ENCODE measurements at regions not wholly inside any gene's neighbourhood (a gene's known extent, or its start where the extent isn't known, plus 50 kb on each side); places are given as distances from the start of the nearest gene placed in this dataset.

DNA sequence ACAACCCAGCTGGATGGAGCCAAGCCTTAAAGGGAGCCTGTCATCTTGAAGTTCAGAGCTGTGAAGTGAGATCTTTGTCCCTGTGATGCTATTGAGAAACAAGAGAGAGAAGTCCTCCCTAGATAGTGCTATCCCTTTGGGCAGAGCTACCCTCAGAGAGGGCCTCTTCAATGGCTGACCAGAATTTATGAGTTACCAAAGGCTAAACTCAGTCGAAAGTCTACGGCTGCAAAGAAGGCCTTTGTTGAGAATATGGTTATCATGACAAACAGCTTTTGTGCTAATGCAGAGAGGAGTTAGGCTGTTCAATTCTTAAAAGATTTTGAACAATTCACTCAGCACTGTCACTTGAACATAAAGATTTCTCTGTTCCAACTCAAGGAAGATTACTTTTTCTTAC, 65.9 kb upstream of the C3orf80 start:
- Histone ChIP-seq H3K4me1 (ENCODE audit: insufficient read depth, low read length, poor library complexity, severe bottlenecking) (no peaks in the 10 kb centered on the region), H3K36me3 (ENCODE audit: insufficient read depth, low read length) (no peaks in the 10 kb centered on the region), H3K79me2 (ENCODE audit: insufficient read depth, low read depth, low read length) (no peaks in the 10 kb centered on the region), H3K9me3 (ENCODE audit: low read length) (no peaks in the 10 kb centered on the region), H2AFZ (ENCODE audit: low read length) (no peak overlapping the region), H3K4me2 (ENCODE audit: low read length) (no peak overlapping the region), H3K27ac (ENCODE audit: low read depth, low read length, poor library complexity, severe bottlenecking) (no peak overlapping the region), H3K9me2 (ENCODE audit: insufficient read depth, low read length) (no peaks in the 10 kb centered on the region), H4K20me1 (ENCODE audit: insufficient read depth, low read length) (no peaks in the 10 kb centered on the region), H3K4me3 (ENCODE audit: low read depth, low read length, poor library complexity, severe bottlenecking) (no peak overlapping the region)
- no peak for TF ChIP-seq EZH2phosphoT487 (IDR thresholded peaks at IDR 0.05; ENCODE audit: borderline replicate concordance, low read depth, low read length)
- TF ChIP-seq, protein P1, sequence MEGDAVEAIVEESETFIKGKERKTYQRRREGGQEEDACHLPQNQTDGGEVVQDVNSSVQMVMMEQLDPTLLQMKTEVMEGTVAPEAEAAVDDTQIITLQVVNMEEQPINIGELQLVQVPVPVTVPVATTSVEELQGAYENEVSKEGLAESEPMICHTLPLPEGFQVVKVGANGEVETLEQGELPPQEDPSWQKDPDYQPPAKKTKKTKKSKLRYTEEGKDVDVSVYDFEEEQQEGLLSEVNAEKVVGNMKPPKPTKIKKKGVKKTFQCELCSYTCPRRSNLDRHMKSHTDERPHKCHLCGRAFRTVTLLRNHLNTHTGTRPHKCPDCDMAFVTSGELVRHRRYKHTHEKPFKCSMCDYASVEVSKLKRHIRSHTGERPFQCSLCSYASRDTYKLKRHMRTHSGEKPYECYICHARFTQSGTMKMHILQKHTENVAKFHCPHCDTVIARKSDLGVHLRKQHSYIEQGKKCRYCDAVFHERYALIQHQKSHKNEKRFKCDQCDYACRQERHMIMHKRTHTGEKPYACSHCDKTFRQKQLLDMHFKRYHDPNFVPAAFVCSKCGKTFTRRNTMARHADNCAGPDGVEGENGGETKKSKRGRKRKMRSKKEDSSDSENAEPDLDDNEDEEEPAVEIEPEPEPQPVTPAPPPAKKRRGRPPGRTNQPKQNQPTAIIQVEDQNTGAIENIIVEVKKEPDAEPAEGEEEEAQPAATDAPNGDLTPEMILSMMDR (conservative IDR thresholded peaks at IDR 0.05; ENCODE audit: low read length), result no peak
- BruUV-seq (replicated peaks), result no TSS peak
- ChIA-PET POLR2A (no interaction called here), CTCF (ENCODE audit: unreplicated experiment) (no interaction called here)
- intact Hi-C loops (cut with micrococcal nuclease; ENCODE audit: unreplicated experiment), result no loop called here
- no peak for DNase-seq (ENCODE audit: low spot score)

DNA sequence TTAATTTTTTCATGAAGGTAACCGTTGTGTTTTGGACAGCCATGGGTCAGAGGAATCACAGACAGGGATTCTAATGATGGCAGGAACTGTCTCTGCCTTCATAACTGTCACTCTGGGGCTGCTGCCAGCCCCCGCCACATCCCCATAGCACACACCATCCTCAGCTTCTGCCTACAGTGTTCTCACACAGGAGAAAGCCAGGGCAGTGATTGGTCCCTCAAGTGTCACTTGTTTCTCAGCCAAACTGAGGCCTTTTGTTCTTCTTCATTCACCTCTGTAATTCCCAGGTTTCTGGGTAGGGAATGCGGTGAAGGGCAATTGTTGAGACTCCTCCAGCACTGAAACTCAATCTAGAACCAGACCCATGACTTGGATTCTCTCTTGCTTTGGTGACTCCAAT, 65.4 kb upstream of the C3orf80 start:
- CTCF ChIA-PET (ENCODE audit: unreplicated experiment), result no interaction called here
- no TSS peak for BruUV-seq (replicated peaks)
- POLR2A ChIA-PET, result no interaction called here
- H3K27ac ChIP-seq (ENCODE audit: low read depth, low read length, poor library complexity, severe bottlenecking), result no peak overlapping the region
- no peaks in the 10 kb centered on the region for H3K36me3 ChIP-seq (ENCODE audit: insufficient read depth, low read length)
- no peak overlapping the region for H3K4me2 ChIP-seq (ENCODE audit: low read length)
- no peaks in the 10 kb centered on the region for H3K9me2 ChIP-seq (ENCODE audit: insufficient read depth, low read length)
- intact Hi-C loops (cut with micrococcal nuclease; ENCODE audit: unreplicated experiment), result loop anchor here (5.0 kb wide), 1 partner anchor 182 kb away; no protein-coding TSS in a partner anchor
- no peaks in the 10 kb centered on the region for H3K79me2 ChIP-seq (ENCODE audit: insufficient read depth, low read depth, low read length)
- no peak for DNase-seq (ENCODE audit: low spot score)
- no peak overlapping the region for H2AFZ ChIP-seq (ENCODE audit: low read length)
- no peaks in the 10 kb centered on the region for H3K4me1 ChIP-seq (ENCODE audit: insufficient read depth, low read length, poor library complexity, severe bottlenecking)
- no peaks in the 10 kb centered on the region for H3K9me3 ChIP-seq (ENCODE audit: low read length)
- no peak overlapping the region for H3K4me3 ChIP-seq (ENCODE audit: low read depth, low read length, poor library complexity, severe bottlenecking)
- H4K20me1 ChIP-seq (ENCODE audit: insufficient read depth, low read length), result no peaks in the 10 kb centered on the region
- TF ChIP-seq, protein P1 (conservative IDR thresholded peaks at IDR 0.05; ENCODE audit: low read length), result no peak
- no peak for TF ChIP-seq EZH2phosphoT487 (IDR thresholded peaks at IDR 0.05; ENCODE audit: borderline replicate concordance, low read depth, low read length)

DNA sequence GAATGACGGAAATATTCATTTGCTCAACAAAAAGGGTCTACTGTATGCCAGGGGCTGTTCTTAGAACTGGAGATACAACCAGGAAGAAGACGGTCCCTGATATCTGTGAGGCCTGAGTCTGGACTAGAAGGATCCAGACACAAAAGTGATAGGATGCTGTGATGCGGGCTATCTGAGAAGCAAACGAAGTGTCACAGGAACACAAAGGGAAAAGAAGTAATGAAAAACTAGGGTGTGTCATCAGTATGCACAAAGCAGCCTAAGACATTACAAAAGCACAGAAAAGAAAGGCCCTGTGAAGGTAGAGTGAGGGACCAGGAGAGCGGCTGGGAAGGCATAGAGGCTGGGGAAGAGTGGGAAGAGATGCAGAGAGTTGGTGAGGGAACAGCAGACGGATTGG, 63.3 kb upstream of the C3orf80 start:
- BruUV-seq (replicated peaks), result no TSS peak
- intact Hi-C loops (cut with micrococcal nuclease; ENCODE audit: unreplicated experiment), result loop anchor here (5.0 kb wide), 1 partner anchor 180 kb away; no protein-coding TSS in a partner anchor
- ChIA-PET CTCF (ENCODE audit: unreplicated experiment) (no interaction called here), POLR2A (no interaction called here)
- no peaks in the 10 kb centered on the region for H3K9me3 ChIP-seq (ENCODE audit: low read length)
- no peak overlapping the region for H3K27ac ChIP-seq (ENCODE audit: low read depth, low read length, poor library complexity, severe bottlenecking)
- H3K36me3 ChIP-seq (ENCODE audit: insufficient read depth, low read length), result no peaks in the 10 kb centered on the region
- no peak overlapping the region for H3K4me2 ChIP-seq (ENCODE audit: low read length)
- H3K4me1 ChIP-seq (ENCODE audit: insufficient read depth, low read length, poor library complexity, severe bottlenecking), result no peaks in the 10 kb centered on the region
- TF ChIP-seq, protein P1 (conservative IDR thresholded peaks at IDR 0.05; ENCODE audit: low read length), result no peak
- no peak for TF ChIP-seq EZH2phosphoT487 (IDR thresholded peaks at IDR 0.05; ENCODE audit: borderline replicate concordance, low read depth, low read length)
- H2AFZ ChIP-seq (ENCODE audit: low read length), result no peak overlapping the region
- no peaks in the 10 kb centered on the region for H3K9me2 ChIP-seq (ENCODE audit: insufficient read depth, low read length)
- H4K20me1 ChIP-seq (ENCODE audit: insufficient read depth, low read length), result no peaks in the 10 kb centered on the region
- no peak overlapping the region for H3K4me3 ChIP-seq (ENCODE audit: low read depth, low read length, poor library complexity, severe bottlenecking)
- no peaks in the 10 kb centered on the region for H3K79me2 ChIP-seq (ENCODE audit: insufficient read depth, low read depth, low read length)
- DNase-seq (ENCODE audit: low spot score), result no peak
